ENCODE measurements at regions not wholly inside any gene's neighbourhood (a gene's known extent, or its start where the extent isn't known, plus 50 kb on each side); places are given as distances from the start of the nearest gene placed in this dataset.

DNA sequence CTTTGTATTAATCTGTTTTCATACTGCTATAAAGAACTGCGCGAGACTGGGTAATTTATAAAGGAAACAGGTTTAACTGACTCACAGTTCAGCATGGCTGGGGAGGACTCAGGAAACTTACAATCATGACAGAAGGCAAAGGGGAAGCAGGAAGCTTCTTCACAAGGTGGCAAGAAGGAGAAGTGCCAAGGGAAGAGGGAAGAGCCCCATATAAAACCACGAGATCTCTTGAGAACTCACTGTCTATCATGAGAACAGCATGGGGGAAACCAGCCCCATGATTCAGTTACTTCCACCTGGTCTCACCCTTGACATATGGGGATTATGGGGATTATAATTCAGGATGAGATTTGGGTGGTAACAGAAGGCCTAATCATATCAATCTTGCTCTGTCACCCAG lies 60.9 kb upstream of the CHD1 start:
- TF ChIP-seq, protein P1, sequence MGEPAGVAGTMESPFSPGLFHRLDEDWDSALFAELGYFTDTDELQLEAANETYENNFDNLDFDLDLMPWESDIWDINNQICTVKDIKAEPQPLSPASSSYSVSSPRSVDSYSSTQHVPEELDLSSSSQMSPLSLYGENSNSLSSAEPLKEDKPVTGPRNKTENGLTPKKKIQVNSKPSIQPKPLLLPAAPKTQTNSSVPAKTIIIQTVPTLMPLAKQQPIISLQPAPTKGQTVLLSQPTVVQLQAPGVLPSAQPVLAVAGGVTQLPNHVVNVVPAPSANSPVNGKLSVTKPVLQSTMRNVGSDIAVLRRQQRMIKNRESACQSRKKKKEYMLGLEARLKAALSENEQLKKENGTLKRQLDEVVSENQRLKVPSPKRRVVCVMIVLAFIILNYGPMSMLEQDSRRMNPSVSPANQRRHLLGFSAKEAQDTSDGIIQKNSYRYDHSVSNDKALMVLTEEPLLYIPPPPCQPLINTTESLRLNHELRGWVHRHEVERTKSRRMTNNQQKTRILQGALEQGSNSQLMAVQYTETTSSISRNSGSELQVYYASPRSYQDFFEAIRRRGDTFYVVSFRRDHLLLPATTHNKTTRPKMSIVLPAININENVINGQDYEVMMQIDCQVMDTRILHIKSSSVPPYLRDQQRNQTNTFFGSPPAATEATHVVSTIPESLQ (CRISPR knock-in tag; IDR thresholded peaks at IDR 0.05) = no peak
- TF ChIP-seq NFE2L1 (CRISPR knock-in tag; IDR thresholded peaks at IDR 0.05) = no peak
- ChIA-PET POLR2A (no interaction called here), CTCF (no interaction called here)
- no peak overlapping the region for H3K27ac Mint-ChIP-seq
- H3K9me3 Mint-ChIP-seq = no peaks in the 10 kb centered on the region
- DNase-seq (ENCODE audit: low spot score) = no peak
- no peaks in the 10 kb centered on the region for H3K27me3 Mint-ChIP-seq (ENCODE audit: low read depth)
- no peaks in the 10 kb centered on the region for H3K4me1 Mint-ChIP-seq
- H3K36me3 Mint-ChIP-seq = no peaks in the 10 kb centered on the region
- H3K4me3 Mint-ChIP-seq = no peak overlapping the region
- ATAC-seq = no peak

DNA sequence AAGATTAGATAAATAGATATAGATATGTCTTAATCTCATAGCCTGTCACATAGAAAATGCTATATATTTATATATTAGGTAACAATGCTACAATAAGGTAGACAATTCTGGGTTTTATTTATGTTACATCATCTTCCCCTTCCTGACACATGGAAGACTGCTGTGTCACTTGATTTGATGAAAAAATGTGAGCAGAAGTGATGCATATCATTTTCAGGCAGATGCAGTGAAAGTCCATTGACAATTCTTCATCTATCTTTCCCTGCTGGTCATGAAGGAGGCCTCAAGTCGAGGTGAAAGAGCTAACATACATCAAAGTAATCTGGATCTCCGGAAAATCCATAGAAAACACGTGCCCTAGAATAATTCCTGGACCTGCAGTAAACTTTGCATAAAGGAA lies 57.8 kb upstream of the CHD1 start:
- POLR2A ChIA-PET = no interaction called here

DNA sequence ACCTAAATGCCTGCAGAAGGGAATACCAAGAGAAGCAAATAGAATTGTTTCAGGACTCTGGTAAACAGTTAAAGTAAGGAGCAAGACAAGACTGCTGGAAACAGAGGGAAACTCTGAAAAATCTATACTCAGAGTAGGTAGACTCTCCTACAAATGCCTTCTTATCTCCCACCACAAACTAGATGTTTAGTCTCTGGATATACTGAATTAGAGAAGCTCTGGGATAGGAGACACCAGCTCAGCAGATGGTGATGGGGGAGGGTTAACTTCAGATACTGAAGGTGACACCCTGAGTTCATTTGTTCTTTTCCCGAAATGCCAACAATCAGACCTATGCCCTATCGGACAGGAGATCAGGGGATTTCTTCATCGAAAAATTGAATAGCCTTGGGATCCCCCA lies 54.1 kb upstream of the CHD1 start:
- no peak for ATAC-seq
- Mint-ChIP-seq H3K27me3 (ENCODE audit: low read depth) (no peaks in the 10 kb centered on the region), H3K4me1 (no peaks in the 10 kb centered on the region), H3K9me3 (no peaks in the 10 kb centered on the region), H3K27ac (no peak overlapping the region), H3K36me3 (no peaks in the 10 kb centered on the region), H3K4me3 (no peak overlapping the region)
- CTCF ChIA-PET = no interaction called here
- POLR2A ChIA-PET = no interaction called here
- TF ChIP-seq, protein P2, sequence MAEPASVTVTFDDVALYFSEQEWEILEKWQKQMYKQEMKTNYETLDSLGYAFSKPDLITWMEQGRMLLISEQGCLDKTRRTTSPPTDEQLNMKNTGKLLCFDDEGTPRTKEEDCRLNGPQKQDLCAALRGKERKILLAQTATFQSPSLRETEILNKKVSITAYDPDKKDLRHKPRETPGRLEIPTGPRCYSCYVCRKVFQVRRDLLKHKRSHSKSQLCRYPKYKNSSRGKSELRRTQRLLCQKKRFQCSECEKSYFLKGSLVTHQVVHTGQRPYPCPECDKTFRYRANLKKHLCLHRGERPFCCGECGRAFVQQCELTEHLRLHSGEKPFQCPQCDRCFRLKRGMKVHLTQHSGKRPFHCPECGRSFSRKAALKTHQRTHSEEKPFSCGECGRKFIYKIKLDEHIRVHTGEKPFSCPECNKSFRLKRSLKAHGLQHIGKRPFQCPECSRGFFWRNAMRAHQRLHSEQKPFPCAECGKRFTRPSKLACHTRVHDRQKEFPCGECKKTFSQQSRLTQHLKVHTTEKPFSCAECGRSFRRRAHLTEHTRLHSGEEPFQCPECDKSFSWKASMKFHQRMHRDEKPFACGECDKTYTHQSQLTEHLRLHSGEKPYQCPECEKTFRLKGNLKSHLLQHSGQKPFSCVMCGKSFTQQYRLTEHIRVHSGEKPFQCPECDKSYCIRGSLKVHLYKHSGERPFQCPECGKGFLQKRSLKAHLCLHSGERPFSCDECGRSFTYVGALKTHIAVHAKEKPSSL (CRISPR knock-in tag; conservative IDR thresholded peaks at IDR 0.05) = no peak
- TF ChIP-seq ZNF671 (CRISPR knock-in tag; IDR thresholded peaks at IDR 0.05) = no peak
- no peak for TF ChIP-seq TEAD4 (CRISPR knock-in tag; IDR thresholded peaks at IDR 0.05)
- no peak for DNase-seq (ENCODE audit: low spot score)

More for the DNA sequence above, 57.8 kb upstream of the CHD1 start:
- Mint-ChIP-seq H3K27ac (no peak overlapping the region), H3K9me3 (no peaks in the 10 kb centered on the region), H3K4me1 (no peaks in the 10 kb centered on the region), H3K36me3 (no peaks in the 10 kb centered on the region), H3K4me3 (no peak overlapping the region), H3K27me3 (ENCODE audit: low read depth) (no peaks in the 10 kb centered on the region)
- no peak for DNase-seq (ENCODE audit: low spot score)
- CTCF ChIA-PET = no interaction called here
- no peak for TF ChIP-seq FOXJ3 (CRISPR knock-in tag; IDR thresholded peaks at IDR 0.05; ENCODE audit: borderline replicate concordance)
- no peak for TF ChIP-seq PRRX2 (CRISPR knock-in tag; IDR thresholded peaks at IDR 0.05)
- no peak for TF ChIP-seq KAT7 (CRISPR knock-in tag; IDR thresholded peaks at IDR 0.05; ENCODE audit: borderline replicate concordance)
- ATAC-seq = no peak

Measured in WTC11 (cell line).